Heart left ventricle (tissue), 13 donors: ENCODE measurements at regions not wholly inside any gene's neighbourhood (a gene's known extent, or its start where the extent isn't known, plus 50 kb on each side); places are given as distances from the start of the nearest gene placed in this dataset.

Experiments used
- POLR2A ChIP-seq, 2 donors: fragments of 450-650 bp; IDR thresholded peaks; one replicate each; pipeline ENCODE4 v1.6.1; 2017; ENCODE audit warnings: antibody characterized with exemption in 2 of 2, mild to moderate bottlenecking in 2 of 2, moderate library complexity in 2 of 2
- TF ChIP-seq, protein P1 (sequence below), 12 donors: fragments of 200-600 bp; sonication (generic) in 4 of 12; IDR thresholded peaks; one replicate each; pipeline versions ENCODE4 v1.5.0 to v1.8.0; 2018 to 2022; ENCODE audit warnings: antibody characterized with exemption in 12 of 12, mild to moderate bottlenecking in 5 of 12
- donor health status: ischemic (EF 13 %, LVEDD 7.1; RV severe dilation, severe dysfunction).
- donor health status: DM: no; HTN: yes; CAD: no.
- donor health status: DM: no; HTN: no; CAD: no.
- donor health status: ischemic (EF 25% LVEDD 6.9; RV normal size, moderate dysfunction).
- donor health status: ischemic (EF 25% LVEDD 5.7; RV mildly dilated, moderate dysfunction).
- donor health status: ischemic (EF 35%, LVEDD 5.7; RV mildly dilated, moderate dysfunction).
- donor health status: nonischemic (EF 11% LVEDD 7.7; RV severe dilation, severe dysfunction).
- donor health status: DM: yes; HTN: yes; CAD: no.
- donor health status: PGD.
- donor health status: ischemic (EF 29% LVEDD 5.4; RV normal size, mild dysfunction).
- donor health status: nonischemic (EF 23%, LVEDD 6.1; RV moderate dilation, normal function).

DNA sequence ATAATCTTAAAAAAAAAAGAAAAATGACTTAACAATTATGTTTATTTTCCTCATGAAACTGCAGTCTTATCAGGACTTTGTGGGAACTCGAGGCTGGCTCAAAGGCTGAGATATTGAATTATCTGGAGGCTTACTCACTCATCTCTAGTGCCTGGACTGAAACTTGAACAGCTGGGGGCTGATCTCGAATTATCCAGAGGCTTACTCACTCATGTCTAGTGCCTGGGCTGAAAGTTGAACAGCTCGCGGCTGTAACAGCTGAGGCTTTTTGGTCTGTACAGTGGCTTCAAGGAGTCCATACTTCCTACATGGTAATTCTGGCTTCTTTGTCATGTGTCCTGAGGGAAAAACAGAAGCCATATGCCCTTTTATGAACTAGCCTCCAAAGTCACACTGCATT lies 371.9 kb downstream of the CETN3 start:
- TF ChIP-seq, protein P1, sequence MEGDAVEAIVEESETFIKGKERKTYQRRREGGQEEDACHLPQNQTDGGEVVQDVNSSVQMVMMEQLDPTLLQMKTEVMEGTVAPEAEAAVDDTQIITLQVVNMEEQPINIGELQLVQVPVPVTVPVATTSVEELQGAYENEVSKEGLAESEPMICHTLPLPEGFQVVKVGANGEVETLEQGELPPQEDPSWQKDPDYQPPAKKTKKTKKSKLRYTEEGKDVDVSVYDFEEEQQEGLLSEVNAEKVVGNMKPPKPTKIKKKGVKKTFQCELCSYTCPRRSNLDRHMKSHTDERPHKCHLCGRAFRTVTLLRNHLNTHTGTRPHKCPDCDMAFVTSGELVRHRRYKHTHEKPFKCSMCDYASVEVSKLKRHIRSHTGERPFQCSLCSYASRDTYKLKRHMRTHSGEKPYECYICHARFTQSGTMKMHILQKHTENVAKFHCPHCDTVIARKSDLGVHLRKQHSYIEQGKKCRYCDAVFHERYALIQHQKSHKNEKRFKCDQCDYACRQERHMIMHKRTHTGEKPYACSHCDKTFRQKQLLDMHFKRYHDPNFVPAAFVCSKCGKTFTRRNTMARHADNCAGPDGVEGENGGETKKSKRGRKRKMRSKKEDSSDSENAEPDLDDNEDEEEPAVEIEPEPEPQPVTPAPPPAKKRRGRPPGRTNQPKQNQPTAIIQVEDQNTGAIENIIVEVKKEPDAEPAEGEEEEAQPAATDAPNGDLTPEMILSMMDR (IDR thresholded peaks at IDR 0.05): no peak
- TF ChIP-seq POLR2A (IDR thresholded peaks at IDR 0.05): no peak
